Tibial artery (tissue), 4 donors: ENCODE measurements at regions not wholly inside any gene's neighbourhood (a gene's known extent, or its start where the extent isn't known, plus 50 kb on each side); places are given as distances from the start of the nearest gene placed in this dataset.

Experiments used
- DNase-seq, 2 donors: peaks; one replicate each; pipeline ENCODE4 v3.0.0-alpha.2; 2019
- H3K27ac ChIP-seq, 2 donors: fragments of 200-600 bp; sonication (generic) in 1 of 2; 1 replicate in 1 of 2; 2 replicates in 1 of 2; pipeline ENCODE4 v1.5.1; 2018 to 2019; ENCODE audit warnings: mild to moderate bottlenecking in 1 of 2
- H3K27me3 ChIP-seq, 2 donors: fragments of 200-600 bp; sonication (generic) in 1 of 2; one replicate each; pipeline versions ENCODE4 v1.5.1 to v1.6.0; 2016 to 2019
- H3K36me3 ChIP-seq, 3 donors: fragments of 200-600 bp; sonication (generic) in 2 of 3; one replicate each; pipeline ENCODE4 v1.5.1; 2016 to 2019; ENCODE audit warnings: mild to moderate bottlenecking in 2 of 3
- H3K4me1 ChIP-seq, 4 donors: fragments of 200-600 bp; sonication (generic) in 2 of 4; 1 replicate in 3 of 4; 2 replicates in 1 of 4; pipeline ENCODE4 v1.5.1; 2016 to 2019
- H3K4me3 ChIP-seq, 2 donors: fragments of 200-600 bp; sonication (generic) in 1 of 2; 1 replicate in 1 of 2; 2 replicates in 1 of 2; pipeline ENCODE4 v1.5.1; 2018 to 2019; ENCODE audit warnings: mild to moderate bottlenecking in 2 of 2
- H3K9me3 ChIP-seq, 3 donors: fragments of 200-600 bp; sonication (generic) in 1 of 3; one replicate each; pipeline ENCODE4 v1.5.1; 2016 to 2019
- intact Hi-C: fragments of 100-400 bp; cut with DNase I; formaldehyde crosslinking; loops from one replicate; pipeline ENCODE4 v1.15.0; 2023; ENCODE audit warnings: low total_unique reads
- TF ChIP-seq, protein P1 (sequence below), 2 experiments: fragments of 200-600 bp in 1 of 2; fragments of 450-650 bp in 1 of 2; IDR thresholded peaks; one replicate each; pipeline ENCODE4 v1.5.1; 2017 to 2019; ENCODE audit warnings: antibody characterized with exemption in 2 of 2, mild to moderate bottlenecking in 1 of 2, moderate library complexity in 1 of 2

GRCh38 chr1:182191381-182192115, 130.0 kb upstream of the ZNF648 start:
- TF ChIP-seq, protein P1, sequence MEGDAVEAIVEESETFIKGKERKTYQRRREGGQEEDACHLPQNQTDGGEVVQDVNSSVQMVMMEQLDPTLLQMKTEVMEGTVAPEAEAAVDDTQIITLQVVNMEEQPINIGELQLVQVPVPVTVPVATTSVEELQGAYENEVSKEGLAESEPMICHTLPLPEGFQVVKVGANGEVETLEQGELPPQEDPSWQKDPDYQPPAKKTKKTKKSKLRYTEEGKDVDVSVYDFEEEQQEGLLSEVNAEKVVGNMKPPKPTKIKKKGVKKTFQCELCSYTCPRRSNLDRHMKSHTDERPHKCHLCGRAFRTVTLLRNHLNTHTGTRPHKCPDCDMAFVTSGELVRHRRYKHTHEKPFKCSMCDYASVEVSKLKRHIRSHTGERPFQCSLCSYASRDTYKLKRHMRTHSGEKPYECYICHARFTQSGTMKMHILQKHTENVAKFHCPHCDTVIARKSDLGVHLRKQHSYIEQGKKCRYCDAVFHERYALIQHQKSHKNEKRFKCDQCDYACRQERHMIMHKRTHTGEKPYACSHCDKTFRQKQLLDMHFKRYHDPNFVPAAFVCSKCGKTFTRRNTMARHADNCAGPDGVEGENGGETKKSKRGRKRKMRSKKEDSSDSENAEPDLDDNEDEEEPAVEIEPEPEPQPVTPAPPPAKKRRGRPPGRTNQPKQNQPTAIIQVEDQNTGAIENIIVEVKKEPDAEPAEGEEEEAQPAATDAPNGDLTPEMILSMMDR (IDR thresholded peaks at IDR 0.05), result no peak
- Histone ChIP-seq H3K36me3 (no peaks in the 10 kb centered on the region), H3K4me3 (no peak overlapping the region), H3K27ac (no peak overlapping the region), H3K27me3 (no peaks in the 10 kb centered on the region), H3K4me1 (peaks cover 0 to 18% (median 3%) of the 10 kb centered on the region in 4 donors), H3K9me3 (no peaks in the 10 kb centered on the region)
- intact Hi-C loops, result no loop called here
- no peak for DNase-seq

DNA sequence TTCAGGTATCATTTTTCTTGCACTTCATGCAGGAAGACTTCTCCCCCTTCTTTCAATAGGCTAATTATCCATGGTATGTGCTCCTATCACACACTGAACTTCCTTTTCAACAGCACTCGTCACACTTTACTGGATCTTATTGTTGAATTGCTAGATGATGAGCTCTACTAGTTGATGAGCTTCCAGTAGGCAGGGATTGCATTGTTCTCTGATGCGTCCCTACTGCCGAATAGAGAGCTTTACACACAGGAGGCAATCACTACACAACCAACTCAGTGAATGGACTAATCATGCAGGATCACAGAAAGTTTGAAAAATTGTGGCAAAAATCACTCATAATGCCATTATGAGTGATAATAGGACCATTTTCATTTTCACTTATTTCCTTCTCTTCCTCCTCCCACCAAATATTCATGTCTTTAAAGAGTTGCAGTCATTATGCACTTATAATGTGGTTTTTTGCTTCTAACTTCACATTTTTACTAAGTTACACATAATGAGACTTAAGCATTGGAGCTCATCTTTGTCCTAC, 128.1 kb upstream of the ZNF648 start:
- intact Hi-C loops, result no loop called here
- DNase-seq, result no peak
- H3K27ac ChIP-seq, result no peak overlapping the region
- no peaks in the 10 kb centered on the region for H3K36me3 ChIP-seq
- H3K4me3 ChIP-seq, result no peak overlapping the region
- H3K9me3 ChIP-seq, result no peaks in the 10 kb centered on the region
- TF ChIP-seq, protein P1 (IDR thresholded peaks at IDR 0.05), result no peak
- no peaks in the 10 kb centered on the region for H3K27me3 ChIP-seq
- H3K4me1 ChIP-seq, result peaks cover 0 to 22% (median 9%) of the 10 kb centered on the region in 4 donors

DNA sequence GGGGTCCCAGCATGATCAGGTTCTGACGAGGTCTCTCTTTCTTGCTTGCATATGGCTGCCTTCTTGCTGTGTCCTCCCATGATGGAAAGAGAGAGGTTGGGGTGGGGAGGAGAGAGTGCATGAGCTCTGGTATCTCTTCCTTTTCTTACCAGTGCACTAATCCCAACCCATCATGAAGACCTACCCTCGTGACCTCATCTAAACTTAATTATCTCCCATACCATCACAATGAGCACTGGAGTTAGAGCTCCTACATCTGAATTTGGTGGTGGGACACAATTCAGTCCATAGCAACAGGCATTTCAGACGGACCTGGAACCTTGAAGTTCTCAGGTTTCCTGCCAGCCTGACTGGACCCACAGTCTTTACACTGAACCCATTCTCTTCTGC, 125.2 kb upstream of the ZNF648 start:
- TF ChIP-seq, protein P1 (IDR thresholded peaks at IDR 0.05), result no peak
- peaks cover 0 to 18% (median 7%) of the 10 kb centered on the region in 4 donors for H3K4me1 ChIP-seq
- H3K36me3 ChIP-seq, result no peaks in the 10 kb centered on the region
- DNase-seq, result no peak
- no peak overlapping the region for H3K4me3 ChIP-seq
- intact Hi-C loops, result no loop called here
- no peak overlapping the region for H3K27ac ChIP-seq
- no peaks in the 10 kb centered on the region for H3K9me3 ChIP-seq
- no peaks in the 10 kb centered on the region for H3K27me3 ChIP-seq

- TF ChIP-seq, protein P1 (IDR thresholded peaks at IDR 0.05), result no peak
- Histone ChIP-seq H3K4me3 (no peak overlapping the region), H3K4me1 (peaks cover 0 to 14% (median 5%) of the 10 kb centered on the region in 4 donors), H3K9me3 (no peaks in the 10 kb centered on the region), H3K27ac (no peak overlapping the region), H3K27me3 (peaks cover 0 to 2% of the 10 kb centered on the region in 2 donors), H3K36me3 (no peaks in the 10 kb centered on the region)
- DNase-seq, result no peak
- intact Hi-C loops, result no loop called here
Observed at GRCh38 chr1:182185842-182186756, 124.6 kb upstream of the ZNF648 start.

DNA sequence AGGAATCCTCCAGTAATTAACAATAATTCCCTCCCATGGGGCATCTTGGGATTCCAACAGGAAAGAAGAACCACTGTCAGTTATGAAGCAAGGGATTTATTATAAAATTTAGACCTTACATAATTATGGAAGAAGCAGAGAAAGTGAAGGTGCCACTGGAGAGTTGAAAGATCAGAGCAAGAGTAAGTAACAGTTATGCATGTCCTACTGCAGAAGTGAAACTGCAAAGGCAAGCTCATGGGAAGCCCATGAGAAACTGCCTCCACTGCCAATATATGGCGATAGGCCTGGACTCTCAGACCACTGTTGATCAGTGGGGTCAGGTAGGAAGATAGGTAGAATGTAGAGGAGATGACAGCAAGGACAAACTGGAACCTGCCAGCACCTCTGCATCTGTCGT, 123.6 kb upstream of the ZNF648 start:
- H3K27ac ChIP-seq, result no peak overlapping the region
- TF ChIP-seq, protein P1 (IDR thresholded peaks at IDR 0.05), result no peak

More for the DNA sequence above, 123.6 kb upstream of the ZNF648 start:
- intact Hi-C loops, result no loop called here
- Histone ChIP-seq H3K4me1 (peaks cover 0 to 14% (median 5%) of the 10 kb centered on the region in 4 donors), H3K36me3 (no peaks in the 10 kb centered on the region), H3K9me3 (no peaks in the 10 kb centered on the region), H3K27me3 (peaks cover 0 to 3% of the 10 kb centered on the region in 2 donors), H3K4me3 (no peak overlapping the region)
- DNase-seq, result no peak
